ENCODE measurements at regions not wholly inside any gene's neighbourhood (a gene's known extent, or its start where the extent isn't known, plus 50 kb on each side); places are given as distances from the start of the nearest gene placed in this dataset.

DNA sequence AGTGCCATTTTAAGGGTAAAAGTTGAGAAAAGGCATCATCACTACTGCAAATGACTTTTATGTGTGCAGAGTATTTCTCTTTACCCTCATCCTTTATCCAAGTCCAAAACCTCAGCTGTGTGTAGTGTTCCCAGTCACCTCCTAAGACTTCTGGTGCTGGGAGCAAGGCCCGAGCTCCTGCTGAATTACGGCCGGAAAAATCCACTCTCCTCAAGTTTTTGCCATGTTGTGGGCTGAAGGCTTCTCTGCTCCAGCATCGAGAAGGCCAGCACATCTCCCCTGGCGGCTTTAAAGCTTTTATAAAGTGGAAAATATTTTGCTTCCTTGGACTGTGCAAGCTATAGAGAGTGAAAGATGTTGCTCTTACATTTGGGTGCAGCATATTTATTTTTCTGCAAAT lies 153.2 kb upstream of the THBS2 start:
- no peak for TF ChIP-seq POLR2AphosphoS5 (IDR thresholded peaks at IDR 0.05)
- TF ChIP-seq, protein P1, sequence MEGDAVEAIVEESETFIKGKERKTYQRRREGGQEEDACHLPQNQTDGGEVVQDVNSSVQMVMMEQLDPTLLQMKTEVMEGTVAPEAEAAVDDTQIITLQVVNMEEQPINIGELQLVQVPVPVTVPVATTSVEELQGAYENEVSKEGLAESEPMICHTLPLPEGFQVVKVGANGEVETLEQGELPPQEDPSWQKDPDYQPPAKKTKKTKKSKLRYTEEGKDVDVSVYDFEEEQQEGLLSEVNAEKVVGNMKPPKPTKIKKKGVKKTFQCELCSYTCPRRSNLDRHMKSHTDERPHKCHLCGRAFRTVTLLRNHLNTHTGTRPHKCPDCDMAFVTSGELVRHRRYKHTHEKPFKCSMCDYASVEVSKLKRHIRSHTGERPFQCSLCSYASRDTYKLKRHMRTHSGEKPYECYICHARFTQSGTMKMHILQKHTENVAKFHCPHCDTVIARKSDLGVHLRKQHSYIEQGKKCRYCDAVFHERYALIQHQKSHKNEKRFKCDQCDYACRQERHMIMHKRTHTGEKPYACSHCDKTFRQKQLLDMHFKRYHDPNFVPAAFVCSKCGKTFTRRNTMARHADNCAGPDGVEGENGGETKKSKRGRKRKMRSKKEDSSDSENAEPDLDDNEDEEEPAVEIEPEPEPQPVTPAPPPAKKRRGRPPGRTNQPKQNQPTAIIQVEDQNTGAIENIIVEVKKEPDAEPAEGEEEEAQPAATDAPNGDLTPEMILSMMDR (IDR thresholded peaks at IDR 0.05) = no peak
- TF ChIP-seq POLR2A (IDR thresholded peaks at IDR 0.05) = no peak
